ENCODE measurements at regions not wholly inside any gene's neighbourhood (a gene's known extent, or its start where the extent isn't known, plus 50 kb on each side); places are given as distances from the start of the nearest gene placed in this dataset.

- Histone ChIP-seq H3K4me1 (ENCODE audit: low read length) (no peaks in the 10 kb centered on the region), H3K9ac (ENCODE audit: low read length) (no peak overlapping the region), H3K9me2 (replicated peaks; ENCODE audit: insufficient read depth, low read length) (no peaks in the 10 kb centered on the region), H3K79me2 (ENCODE audit: low read length) (no peaks in the 10 kb centered on the region), H3F3A (ENCODE audit: insufficient read depth, low read length) (no peaks in the 10 kb centered on the region), H3K4me3 (ENCODE audit: low read length) (no peak overlapping the region), H3K4me2 (ENCODE audit: low read depth, low read length) (no peak overlapping the region), H4K20me1 (ENCODE audit: insufficient read depth, low read length) (no peaks in the 10 kb centered on the region), H2AFZ (ENCODE audit: low read length) (no peak overlapping the region), H3K9me3 (replicated peaks; ENCODE audit: insufficient read depth, low read length) (no peaks in the 10 kb centered on the region), H3K27ac (ENCODE audit: low read length) (no peak overlapping the region), H3K36me3 (replicated peaks; ENCODE audit: insufficient read depth, low read length) (no peaks in the 10 kb centered on the region), H3K27me3 (replicated peaks; ENCODE audit: insufficient read depth, low read length) (peaks cover 32% of the 10 kb centered on the region)
- no peak for TF ChIP-seq CTCF (IDR thresholded peaks at IDR 0.05; ENCODE audit: low read length)
- no peak for TF ChIP-seq EZH2phosphoT487 (IDR thresholded peaks at IDR 0.05; ENCODE audit: low read length)
- TF ChIP-seq EZH2 (optimal IDR thresholded peaks at IDR 0.05; ENCODE audit: low read depth, low read length): no peak
- no peak for DNase-seq
These were observed 65.2 kb upstream of the DIO3 start for GRCh38 chr14:101495827-101496775.

- Histone ChIP-seq H3K4me3 (ENCODE audit: low read length) (no peak overlapping the region), H3K4me1 (ENCODE audit: low read length) (no peaks in the 10 kb centered on the region), H3K9me3 (replicated peaks; ENCODE audit: insufficient read depth, low read length) (no peaks in the 10 kb centered on the region), H3F3A (ENCODE audit: insufficient read depth, low read length) (no peaks in the 10 kb centered on the region), H3K27me3 (replicated peaks; ENCODE audit: insufficient read depth, low read length) (peaks cover 32% of the 10 kb centered on the region), H3K4me2 (ENCODE audit: low read depth, low read length) (no peak overlapping the region), H3K9me2 (replicated peaks; ENCODE audit: insufficient read depth, low read length) (no peaks in the 10 kb centered on the region), H4K20me1 (ENCODE audit: insufficient read depth, low read length) (no peaks in the 10 kb centered on the region), H3K9ac (ENCODE audit: low read length) (no peak overlapping the region), H3K27ac (ENCODE audit: low read length) (no peak overlapping the region), H3K36me3 (replicated peaks; ENCODE audit: insufficient read depth, low read length) (no peaks in the 10 kb centered on the region), H2AFZ (ENCODE audit: low read length) (no peak overlapping the region), H3K79me2 (ENCODE audit: low read length) (no peaks in the 10 kb centered on the region)
- TF ChIP-seq EZH2phosphoT487 (IDR thresholded peaks at IDR 0.05; ENCODE audit: low read length) (no peak), EZH2 (optimal IDR thresholded peaks at IDR 0.05; ENCODE audit: low read depth, low read length) (no peak), CTCF (IDR thresholded peaks at IDR 0.05; ENCODE audit: low read length) (no peak)
- DNase-seq: no peak
These were observed 64.3 kb upstream of the DIO3 start for GRCh38 chr14:101496776-101497683.

GRCh38 chr14:101497684-101498525, 63.4 kb upstream of the DIO3 start:
- Histone ChIP-seq H4K20me1 (ENCODE audit: insufficient read depth, low read length) (no peaks in the 10 kb centered on the region), H3K9me3 (replicated peaks; ENCODE audit: insufficient read depth, low read length) (no peaks in the 10 kb centered on the region), H3K27me3 (replicated peaks; ENCODE audit: insufficient read depth, low read length) (peaks cover 32% of the 10 kb centered on the region), H3K36me3 (replicated peaks; ENCODE audit: insufficient read depth, low read length) (no peaks in the 10 kb centered on the region), H3F3A (ENCODE audit: insufficient read depth, low read length) (no peaks in the 10 kb centered on the region), H3K4me1 (ENCODE audit: low read length) (no peaks in the 10 kb centered on the region), H3K27ac (ENCODE audit: low read length) (no peak overlapping the region), H3K79me2 (ENCODE audit: low read length) (no peaks in the 10 kb centered on the region), H2AFZ (ENCODE audit: low read length) (no peak overlapping the region), H3K4me3 (ENCODE audit: low read length) (no peak overlapping the region), H3K4me2 (ENCODE audit: low read depth, low read length) (no peak overlapping the region), H3K9me2 (replicated peaks; ENCODE audit: insufficient read depth, low read length) (no peaks in the 10 kb centered on the region), H3K9ac (ENCODE audit: low read length) (no peak overlapping the region)
- DNase-seq: no peak
- no peak for TF ChIP-seq EZH2phosphoT487 (IDR thresholded peaks at IDR 0.05; ENCODE audit: low read length)
- TF ChIP-seq CTCF (IDR thresholded peaks at IDR 0.05; ENCODE audit: low read length): no peak
- TF ChIP-seq EZH2 (optimal IDR thresholded peaks at IDR 0.05; ENCODE audit: low read depth, low read length): no peak

All from MM.1S (cell line).